ENCODE measurements at regions not wholly inside any gene's neighbourhood (a gene's known extent, or its start where the extent isn't known, plus 50 kb on each side); places are given as distances from the start of the nearest gene placed in this dataset.

DNA sequence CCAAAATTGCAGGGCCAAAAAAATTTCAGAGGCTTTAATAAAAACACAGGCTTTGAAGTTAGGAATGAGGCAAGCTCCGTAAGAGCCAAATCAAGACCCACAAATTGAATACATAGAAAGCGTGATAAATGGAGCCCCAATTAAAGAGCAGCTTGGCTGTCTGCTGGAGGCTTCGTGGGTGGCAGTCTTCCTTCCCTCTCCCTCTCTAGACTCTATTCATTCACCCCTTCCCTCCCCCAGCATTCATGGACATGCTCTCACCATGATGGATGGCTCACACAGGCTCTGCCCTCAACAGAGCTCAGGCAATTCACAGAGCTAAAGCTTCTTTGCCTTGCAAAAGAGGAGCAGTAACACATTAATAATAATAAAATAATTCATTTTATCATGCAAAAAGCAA, 214.1 kb downstream of the HERPUD2 start:
- WGBS (ENCODE audit: insufficient coverage, low coverage, missing lambda C conversion rate) = 0% methylated on average over 3 of the region's 3 CpGs
- BruUV-seq (replicated peaks) = no TSS peak
- CTCF ChIA-PET (ENCODE audit: low intra/inter-chr PET ratio) = no interaction called here
- FAIRE-seq = no peak
- Histone ChIP-seq H3K4me2 (ENCODE audit: insufficient read depth, low read length) (no peak overlapping the region), H4K20me1 (replicated peaks; ENCODE audit: control insufficient read depth, insufficient read depth, low read length) (no peaks in the 10 kb centered on the region), H2AFZ (ENCODE audit: low read depth, low read length) (no peak overlapping the region), H3K27ac (ENCODE audit: extremely low read depth, low read depth, low read length) (no peak overlapping the region), H3K4me3 (no peak overlapping the region), H3K9me1 (ENCODE audit: control insufficient read depth, insufficient read depth, low read length) (no peaks in the 10 kb centered on the region), H3K9ac (ENCODE audit: insufficient read depth in 1 of 2, low read depth in 2 of 2, low read length in 2 of 2) (no peak overlapping the region), H3K36me3 (ENCODE audit: control insufficient read depth, insufficient read depth, low read length) (no peaks in the 10 kb centered on the region), H3K27me3 (ENCODE audit: control insufficient read depth in 2 of 2, insufficient read depth in 2 of 2, low read length in 2 of 2) (no peaks in the 10 kb centered on the region; a peak in 1 of 5 replicates), H3K4me1 (replicated peaks in 1 of 2; ENCODE audit: control insufficient read depth in 2 of 2, insufficient read depth in 2 of 2, low read length in 2 of 2) (no peaks in the 10 kb centered on the region), H3K9me3 (replicated peaks; ENCODE audit: control insufficient read depth, insufficient read depth, low read depth, low read length) (no peaks in the 10 kb centered on the region), H3K79me2 (ENCODE audit: control insufficient read depth, insufficient read depth, low read length) (no peaks in the 10 kb centered on the region)
- no peak for ATAC-seq
- TF ChIP-seq ELF2 (CRISPR knock-in tag; IDR thresholded peaks at IDR 0.05) = no peak
- TF ChIP-seq, protein P1, sequence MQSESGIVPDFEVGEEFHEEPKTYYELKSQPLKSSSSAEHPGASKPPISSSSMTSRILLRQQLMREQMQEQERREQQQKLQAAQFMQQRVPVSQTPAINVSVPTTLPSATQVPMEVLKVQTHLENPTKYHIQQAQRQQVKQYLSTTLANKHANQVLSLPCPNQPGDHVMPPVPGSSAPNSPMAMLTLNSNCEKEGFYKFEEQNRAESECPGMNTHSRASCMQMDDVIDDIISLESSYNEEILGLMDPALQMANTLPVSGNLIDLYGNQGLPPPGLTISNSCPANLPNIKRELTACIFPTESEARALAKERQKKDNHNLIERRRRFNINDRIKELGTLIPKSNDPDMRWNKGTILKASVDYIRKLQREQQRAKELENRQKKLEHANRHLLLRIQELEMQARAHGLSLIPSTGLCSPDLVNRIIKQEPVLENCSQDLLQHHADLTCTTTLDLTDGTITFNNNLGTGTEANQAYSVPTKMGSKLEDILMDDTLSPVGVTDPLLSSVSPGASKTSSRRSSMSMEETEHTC (IDR thresholded peaks at IDR 0.05) = no peak
- TF ChIP-seq ZNF507 (tag; conservative IDR thresholded peaks at IDR 0.05) = no peak
- TF ChIP-seq EGR1 (conservative IDR thresholded peaks at IDR 0.05) = no peak
- TF ChIP-seq, protein P2, sequence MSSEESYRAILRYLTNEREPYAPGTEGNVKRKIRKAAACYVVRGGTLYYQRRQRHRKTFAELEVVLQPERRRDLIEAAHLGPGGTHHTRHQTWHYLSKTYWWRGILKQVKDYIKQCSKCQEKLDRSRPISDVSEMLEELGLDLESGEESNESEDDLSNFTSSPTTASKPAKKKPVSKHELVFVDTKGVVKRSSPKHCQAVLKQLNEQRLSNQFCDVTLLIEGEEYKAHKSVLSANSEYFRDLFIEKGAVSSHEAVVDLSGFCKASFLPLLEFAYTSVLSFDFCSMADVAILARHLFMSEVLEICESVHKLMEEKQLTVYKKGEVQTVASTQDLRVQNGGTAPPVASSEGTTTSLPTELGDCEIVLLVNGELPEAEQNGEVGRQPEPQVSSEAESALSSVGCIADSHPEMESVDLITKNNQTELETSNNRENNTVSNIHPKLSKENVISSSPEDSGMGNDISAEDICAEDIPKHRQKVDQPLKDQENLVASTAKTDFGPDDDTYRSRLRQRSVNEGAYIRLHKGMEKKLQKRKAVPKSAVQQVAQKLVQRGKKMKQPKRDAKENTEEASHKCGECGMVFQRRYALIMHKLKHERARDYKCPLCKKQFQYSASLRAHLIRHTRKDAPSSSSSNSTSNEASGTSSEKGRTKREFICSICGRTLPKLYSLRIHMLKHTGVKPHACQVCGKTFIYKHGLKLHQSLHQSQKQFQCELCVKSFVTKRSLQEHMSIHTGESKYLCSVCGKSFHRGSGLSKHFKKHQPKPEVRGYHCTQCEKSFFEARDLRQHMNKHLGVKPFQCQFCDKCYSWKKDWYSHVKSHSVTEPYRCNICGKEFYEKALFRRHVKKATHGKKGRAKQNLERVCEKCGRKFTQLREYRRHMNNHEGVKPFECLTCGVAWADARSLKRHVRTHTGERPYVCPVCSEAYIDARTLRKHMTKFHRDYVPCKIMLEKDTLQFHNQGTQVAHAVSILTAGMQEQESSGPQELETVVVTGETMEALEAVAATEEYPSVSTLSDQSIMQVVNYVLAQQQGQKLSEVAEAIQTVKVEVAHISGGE (CRISPR knock-in tag; IDR thresholded peaks at IDR 0.05) = no peak
- no peak for TF ChIP-seq TCF7 (IDR thresholded peaks at IDR 0.05; ENCODE audit: borderline replicate concordance)
- TF ChIP-seq TRIM28 (IDR thresholded peaks at IDR 0.05) = no peak
- TF ChIP-seq STAG1 (CRISPR knock-in tag; IDR thresholded peaks at IDR 0.05; ENCODE audit: borderline replicate concordance) = no peak
- no peak for TF ChIP-seq ZC3H11A (IDR thresholded peaks at IDR 0.05; ENCODE audit: low read depth, low read length)
- no peak for TF ChIP-seq ZNF444 (CRISPR knock-in tag; IDR thresholded peaks at IDR 0.05)
- TF ChIP-seq ZNF12 (CRISPR knock-in tag; IDR thresholded peaks at IDR 0.05) = no peak
- TF ChIP-seq THRAP3 (IDR thresholded peaks at IDR 0.05; ENCODE audit: borderline replicate concordance) = no peak
- TF ChIP-seq, protein P3, sequence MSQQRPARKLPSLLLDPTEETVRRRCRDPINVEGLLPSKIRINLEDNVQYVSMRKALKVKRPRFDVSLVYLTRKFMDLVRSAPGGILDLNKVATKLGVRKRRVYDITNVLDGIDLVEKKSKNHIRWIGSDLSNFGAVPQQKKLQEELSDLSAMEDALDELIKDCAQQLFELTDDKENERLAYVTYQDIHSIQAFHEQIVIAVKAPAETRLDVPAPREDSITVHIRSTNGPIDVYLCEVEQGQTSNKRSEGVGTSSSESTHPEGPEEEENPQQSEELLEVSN (IDR thresholded peaks at IDR 0.05; ENCODE audit: borderline replicate concordance in 1 of 2, extremely low read depth in 1 of 2, insufficient read depth in 1 of 2, insufficient read length in 1 of 2, low read depth in 1 of 2, low read length in 1 of 2, poor library complexity in 1 of 2, severe bottlenecking in 1 of 2) = no peak
- TF ChIP-seq, protein P4, sequence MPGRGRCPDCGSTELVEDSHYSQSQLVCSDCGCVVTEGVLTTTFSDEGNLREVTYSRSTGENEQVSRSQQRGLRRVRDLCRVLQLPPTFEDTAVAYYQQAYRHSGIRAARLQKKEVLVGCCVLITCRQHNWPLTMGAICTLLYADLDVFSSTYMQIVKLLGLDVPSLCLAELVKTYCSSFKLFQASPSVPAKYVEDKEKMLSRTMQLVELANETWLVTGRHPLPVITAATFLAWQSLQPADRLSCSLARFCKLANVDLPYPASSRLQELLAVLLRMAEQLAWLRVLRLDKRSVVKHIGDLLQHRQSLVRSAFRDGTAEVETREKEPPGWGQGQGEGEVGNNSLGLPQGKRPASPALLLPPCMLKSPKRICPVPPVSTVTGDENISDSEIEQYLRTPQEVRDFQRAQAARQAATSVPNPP (IDR thresholded peaks at IDR 0.05; ENCODE audit: borderline replicate concordance, insufficient read depth, insufficient read length) = no peak
- TF ChIP-seq ZBED1 (IDR thresholded peaks at IDR 0.05) = no peak
- no peak for TF ChIP-seq NFXL1 (CRISPR knock-in tag; IDR thresholded peaks at IDR 0.05)
- no peak for TF ChIP-seq ZNF778 (CRISPR knock-in tag; IDR thresholded peaks at IDR 0.05)
- intact Hi-C loops (cut with micrococcal nuclease) = no loop called here
- POLR2A ChIA-PET = no interaction called here
- DNase-seq (ENCODE audit: extremely low read depth in 1 of 4, low spot score in 3 of 4) = no peak
- in situ Hi-C loops (cut with MboI) = no loop called here
